ENCODE measurements at regions not wholly inside any gene's neighbourhood (a gene's known extent, or its start where the extent isn't known, plus 50 kb on each side); places are given as distances from the start of the nearest gene placed in this dataset.

GRCh38 chr11:24384240-24384639, 112.6 kb upstream of the LUZP2 start:
- no peak for TF ChIP-seq CTCF (IDR thresholded peaks at IDR 0.05)
- TF ChIP-seq POLR2A (IDR thresholded peaks at IDR 0.05), result no peak
